PC-9 (cell line): ENCODE measurements at regions not wholly inside any gene's neighbourhood (a gene's known extent, or its start where the extent isn't known, plus 50 kb on each side); places are given as distances from the start of the nearest gene placed in this dataset.

Source experiments
- BruUV-seq: library from RNA; stranded (reverse); fragments of 400-500 nt; replicated peaks from 2 replicates; lab custom pipeline; 2021; lab: Mats Ljungman, UMichigan
- CTCF ChIA-PET: fragments of 300-600 bp; sonication (Branson Sonifier 250); formaldehyde crosslinking; loops from one replicate; lab custom pipeline; 2022; ENCODE audit warnings: antibody characterized with exemption; lab: Charles Lee
- POLR2A ChIA-PET: fragments of 300-600 bp; sonication (Branson Sonifier 250); formaldehyde crosslinking; loops from one replicate; lab custom pipeline; 2022; ENCODE audit warnings: antibody characterized with exemption; ENCODE audit not compliant: unreplicated experiment; lab: Charles Lee
- DNase-seq, 2 experiments: peaks; one replicate each; pipeline versions ENCODE4 v3.0.0 to v3.0.0-alpha.2; 2015 to 2022; ENCODE audit warnings: mixed read lengths in 1 of 2
- H2AFZ ChIP-seq: fragments of 200-600 bp; sonication (generic); 2 replicates; pipeline ENCODE4 v1.8.1; 2017; ENCODE audit warnings: antibody characterized with exemption
- H3F3A ChIP-seq: fragments of 200-600 bp; sonication (generic); 2 replicates; pipeline ENCODE4 v1.8.1; 2017; ENCODE audit warnings: antibody characterized with exemption, mild to moderate bottlenecking, low read depth; ENCODE audit not compliant: insufficient read depth
- H3K27ac ChIP-seq: fragments of 200-600 bp; sonication (generic); 2 replicates; pipeline ENCODE4 v1.6.1; 2016; ENCODE audit warnings: mixed run types
- H3K27me3 ChIP-seq: fragments of 200-600 bp; sonication (generic); 2 replicates; pipeline ENCODE4 v1.6.1; 2016; ENCODE audit warnings: low read depth, mixed run types; ENCODE audit not compliant: insufficient read depth
- H3K36me3 ChIP-seq: fragments of 200-600 bp; sonication (generic); 2 replicates; pipeline ENCODE4 v1.6.1; 2016; ENCODE audit warnings: low read depth, mixed run types
- H3K4me1 ChIP-seq: fragments of 200-600 bp; sonication (generic); replicated peaks from 2 replicates; pipeline ENCODE4 v1.6.1; 2016; ENCODE audit warnings: mixed run types; ENCODE audit not compliant: insufficient read depth
- H3K4me2 ChIP-seq: fragments of 200-600 bp; sonication (generic); 2 replicates; pipeline ENCODE4 v1.6.1; 2017; ENCODE audit warnings: mixed run types
- H3K4me3 ChIP-seq: fragments of 200-600 bp; sonication (generic); 2 replicates; pipeline ENCODE4 v1.6.1; 2016; ENCODE audit warnings: mixed run types
- H3K79me2 ChIP-seq: fragments of 200-600 bp; sonication (generic); 2 replicates; pipeline ENCODE4 v1.6.1; 2017; ENCODE audit warnings: low read depth, mixed run types
- H3K9me2 ChIP-seq: fragments of 200-600 bp; sonication (generic); 2 replicates; pipeline ENCODE4 v1.8.1; 2017; ENCODE audit warnings: mild to moderate bottlenecking; ENCODE audit not compliant: insufficient read depth
- H3K9me3 ChIP-seq: fragments of 200-600 bp; sonication (generic); 2 replicates; pipeline ENCODE4 v1.8.1; 2016; ENCODE audit warnings: low read depth; ENCODE audit not compliant: insufficient read depth
- H4K20me1 ChIP-seq: fragments of 200-600 bp; sonication (generic); 2 replicates; pipeline ENCODE4 v1.8.1; 2017; ENCODE audit not compliant: insufficient read depth
- CTCF ChIP-seq: fragments of 200-600 bp; sonication (generic); conservative IDR thresholded peaks from 2 replicates; pipeline ENCODE4 v1.6.1; 2017; ENCODE audit warnings: mixed run types, antibody characterized with exemption, mild to moderate bottlenecking, moderate library complexity
- EZH2 ChIP-seq: fragments of 200-600 bp; sonication (generic); IDR thresholded peaks from 2 replicates; pipeline ENCODE4 v1.8.0; 2017; ENCODE audit warnings: antibody characterized with exemption, low read depth
- intact Hi-C: fragments of 100-400 bp; cut with micrococcal nuclease; formaldehyde crosslinking; loops from one replicate; pipeline ENCODE4 v1.10.0; 2022; ENCODE audit not compliant: unreplicated experiment

DNA sequence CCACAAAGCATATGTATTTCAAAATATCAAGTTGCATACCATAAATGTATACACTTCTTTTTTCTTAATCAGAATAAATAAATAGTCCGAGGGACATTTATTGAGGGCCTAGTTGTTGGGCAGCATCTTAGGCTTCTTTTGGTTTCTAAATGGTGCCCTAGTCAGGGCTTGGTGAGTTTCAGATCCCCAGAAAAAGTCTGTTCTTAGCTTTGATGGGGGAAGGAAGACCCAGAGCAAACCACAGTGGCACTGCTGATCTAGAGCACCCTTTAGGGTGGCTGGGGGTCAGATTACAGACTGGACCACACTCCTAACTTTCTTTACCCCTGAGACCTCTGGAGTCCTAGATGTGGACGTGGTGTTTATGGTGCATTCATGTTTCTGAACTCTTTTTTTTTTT, 97.8 kb downstream of the C9orf152 start:
- Histone ChIP-seq H3K9me2 (no peaks in the 10 kb centered on the region), H3F3A (peaks cover 2% of the 10 kb centered on the region; the same call in 1 of the 2 replicates), H3K4me1 (peaks cover 23% of the 10 kb centered on the region), H3K4me2 (no peak overlapping the region), H3K9me3 (no peaks in the 10 kb centered on the region), H3K27ac (peak overlapping the region; percentile 23; the same call in 1 of the 2 replicates), H4K20me1 (no peaks in the 10 kb centered on the region), H3K27me3 (no peaks in the 10 kb centered on the region), H3K36me3 (no peaks in the 10 kb centered on the region), H3K4me3 (no peak overlapping the region), H3K79me2 (peaks cover 41% of the 10 kb centered on the region), H2AFZ (no peak overlapping the region)
- DNase-seq, result no peak
- BruUV-seq, result no TSS peak
- TF ChIP-seq EZH2 (no peak), CTCF (no peak)
- intact Hi-C loops, result no loop called here
- POLR2A ChIA-PET, result no interaction called here
- CTCF ChIA-PET, result no interaction called here

- POLR2A ChIA-PET, result no interaction called here
- BruUV-seq, result no TSS peak
- H3K79me2 ChIP-seq, result peaks cover 33% of the 10 kb centered on the region
Observed at GRCh38 chr9:110111868-110112267, 96.1 kb downstream of the C9orf152 start.

GRCh38 chr9:110112792-110113191, 95.2 kb downstream of the C9orf152 start:
- H2AFZ ChIP-seq, result no peak overlapping the region
- no peaks in the 10 kb centered on the region for H3K9me3 ChIP-seq
- no peak overlapping the region for H3K4me2 ChIP-seq
- no peak for DNase-seq
- peaks cover 34% of the 10 kb centered on the region for H3K79me2 ChIP-seq
- no peak overlapping the region for H3K27ac ChIP-seq
- peaks cover 18% of the 10 kb centered on the region for H3F3A ChIP-seq
- H3K27me3 ChIP-seq, result no peaks in the 10 kb centered on the region
- POLR2A ChIA-PET, result no interaction called here
- CTCF ChIA-PET, result no interaction called here
- peaks cover 42% of the 10 kb centered on the region for H3K4me1 ChIP-seq
- H4K20me1 ChIP-seq, result no peaks in the 10 kb centered on the region
- intact Hi-C loops, result no loop called here
- no TSS peak for BruUV-seq
- H3K9me2 ChIP-seq, result no peaks in the 10 kb centered on the region; the same call in 1 of the 2 replicates
- TF ChIP-seq EZH2 (no peak), CTCF (no peak)
- no peak overlapping the region for H3K4me3 ChIP-seq
- no peaks in the 10 kb centered on the region for H3K36me3 ChIP-seq

More at GRCh38 chr9:110111868-110112267, 96.1 kb downstream of the C9orf152 start:
- CTCF ChIA-PET, result no interaction called here
- no peak overlapping the region for H3K27ac ChIP-seq
- H3K36me3 ChIP-seq, result no peaks in the 10 kb centered on the region
- TF ChIP-seq EZH2, result no peak
- TF ChIP-seq CTCF, result no peak
- no peaks in the 10 kb centered on the region for H3K9me2 ChIP-seq
- H3K4me2 ChIP-seq, result no peak overlapping the region
- intact Hi-C loops, result no loop called here
- DNase-seq, result no peak
- no peak overlapping the region for H2AFZ ChIP-seq
- peaks cover 17% of the 10 kb centered on the region for H3F3A ChIP-seq
- no peaks in the 10 kb centered on the region for H4K20me1 ChIP-seq
- H3K4me1 ChIP-seq, result peaks cover 34% of the 10 kb centered on the region
- no peaks in the 10 kb centered on the region for H3K27me3 ChIP-seq
- no peak overlapping the region for H3K4me3 ChIP-seq
- H3K9me3 ChIP-seq, result no peaks in the 10 kb centered on the region
